ENCODE measurements at regions not wholly inside any gene's neighbourhood (a gene's known extent, or its start where the extent isn't known, plus 50 kb on each side); places are given as distances from the start of the nearest gene placed in this dataset.

DNA sequence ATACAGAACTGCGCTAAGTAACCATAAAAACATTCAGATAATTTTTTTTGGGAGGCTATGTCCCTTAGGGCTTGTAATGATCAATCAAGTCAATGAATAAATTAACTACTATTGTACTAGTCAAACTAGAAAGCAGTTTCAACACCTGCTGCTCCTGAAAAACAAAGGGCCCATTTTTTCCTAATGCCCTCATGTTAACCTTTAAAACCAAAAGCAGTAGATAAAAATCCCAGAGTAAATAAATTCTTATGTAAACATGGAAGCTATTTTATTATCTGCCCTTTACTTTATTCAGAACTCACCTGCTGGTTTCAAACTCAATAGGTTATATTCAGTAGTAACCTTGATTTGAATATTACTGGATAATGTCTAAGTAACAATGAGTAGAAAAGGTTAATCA lies 159.5 kb upstream of the STARD13 start:
- no peak overlapping the region for H3K27ac ChIP-seq
- intact Hi-C loops (cut with DNase I) = no loop called here
- no peaks in the 10 kb centered on the region for H3K36me3 ChIP-seq
- DNase-seq (no peak), ATAC-seq (no peak)
- TF ChIP-seq, protein P1, sequence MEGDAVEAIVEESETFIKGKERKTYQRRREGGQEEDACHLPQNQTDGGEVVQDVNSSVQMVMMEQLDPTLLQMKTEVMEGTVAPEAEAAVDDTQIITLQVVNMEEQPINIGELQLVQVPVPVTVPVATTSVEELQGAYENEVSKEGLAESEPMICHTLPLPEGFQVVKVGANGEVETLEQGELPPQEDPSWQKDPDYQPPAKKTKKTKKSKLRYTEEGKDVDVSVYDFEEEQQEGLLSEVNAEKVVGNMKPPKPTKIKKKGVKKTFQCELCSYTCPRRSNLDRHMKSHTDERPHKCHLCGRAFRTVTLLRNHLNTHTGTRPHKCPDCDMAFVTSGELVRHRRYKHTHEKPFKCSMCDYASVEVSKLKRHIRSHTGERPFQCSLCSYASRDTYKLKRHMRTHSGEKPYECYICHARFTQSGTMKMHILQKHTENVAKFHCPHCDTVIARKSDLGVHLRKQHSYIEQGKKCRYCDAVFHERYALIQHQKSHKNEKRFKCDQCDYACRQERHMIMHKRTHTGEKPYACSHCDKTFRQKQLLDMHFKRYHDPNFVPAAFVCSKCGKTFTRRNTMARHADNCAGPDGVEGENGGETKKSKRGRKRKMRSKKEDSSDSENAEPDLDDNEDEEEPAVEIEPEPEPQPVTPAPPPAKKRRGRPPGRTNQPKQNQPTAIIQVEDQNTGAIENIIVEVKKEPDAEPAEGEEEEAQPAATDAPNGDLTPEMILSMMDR (IDR thresholded peaks at IDR 0.05) = no peak
- no peaks in the 10 kb centered on the region for H3K9me3 ChIP-seq
- H3K4me1 ChIP-seq = no peaks in the 10 kb centered on the region
- H3K4me3 ChIP-seq = no peak overlapping the region
- H3K27me3 ChIP-seq = no peaks in the 10 kb centered on the region

DNA sequence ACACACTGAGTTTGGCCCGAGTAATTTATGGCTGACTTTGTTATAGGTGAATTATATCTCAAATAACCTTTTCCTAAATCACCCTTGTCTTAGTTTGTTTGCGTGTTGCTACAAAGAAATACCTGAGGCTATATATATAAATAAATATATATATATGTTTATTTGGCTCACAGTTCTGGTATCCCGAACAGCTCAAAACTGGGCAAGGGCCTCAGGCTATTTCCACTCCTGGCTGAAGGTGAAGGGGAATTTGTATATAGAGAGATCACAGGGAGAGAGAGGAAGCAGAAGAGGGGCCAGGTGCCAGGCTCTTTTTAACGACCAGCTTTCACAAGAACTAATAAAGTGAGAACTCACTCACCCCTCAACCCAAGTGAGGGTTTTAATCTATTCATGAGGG lies 159.9 kb upstream of the STARD13 start:
- H3K36me3 ChIP-seq = no peaks in the 10 kb centered on the region
- TF ChIP-seq, protein P1 (IDR thresholded peaks at IDR 0.05) = no peak
- no peaks in the 10 kb centered on the region for H3K27me3 ChIP-seq
- DNase-seq (no peak), ATAC-seq (no peak)
- H3K4me1 ChIP-seq = no peaks in the 10 kb centered on the region
- H3K9me3 ChIP-seq = no peaks in the 10 kb centered on the region
- H3K4me3 ChIP-seq = no peak overlapping the region
- intact Hi-C loops (cut with DNase I) = no loop called here
- H3K27ac ChIP-seq = no peak overlapping the region

DNA sequence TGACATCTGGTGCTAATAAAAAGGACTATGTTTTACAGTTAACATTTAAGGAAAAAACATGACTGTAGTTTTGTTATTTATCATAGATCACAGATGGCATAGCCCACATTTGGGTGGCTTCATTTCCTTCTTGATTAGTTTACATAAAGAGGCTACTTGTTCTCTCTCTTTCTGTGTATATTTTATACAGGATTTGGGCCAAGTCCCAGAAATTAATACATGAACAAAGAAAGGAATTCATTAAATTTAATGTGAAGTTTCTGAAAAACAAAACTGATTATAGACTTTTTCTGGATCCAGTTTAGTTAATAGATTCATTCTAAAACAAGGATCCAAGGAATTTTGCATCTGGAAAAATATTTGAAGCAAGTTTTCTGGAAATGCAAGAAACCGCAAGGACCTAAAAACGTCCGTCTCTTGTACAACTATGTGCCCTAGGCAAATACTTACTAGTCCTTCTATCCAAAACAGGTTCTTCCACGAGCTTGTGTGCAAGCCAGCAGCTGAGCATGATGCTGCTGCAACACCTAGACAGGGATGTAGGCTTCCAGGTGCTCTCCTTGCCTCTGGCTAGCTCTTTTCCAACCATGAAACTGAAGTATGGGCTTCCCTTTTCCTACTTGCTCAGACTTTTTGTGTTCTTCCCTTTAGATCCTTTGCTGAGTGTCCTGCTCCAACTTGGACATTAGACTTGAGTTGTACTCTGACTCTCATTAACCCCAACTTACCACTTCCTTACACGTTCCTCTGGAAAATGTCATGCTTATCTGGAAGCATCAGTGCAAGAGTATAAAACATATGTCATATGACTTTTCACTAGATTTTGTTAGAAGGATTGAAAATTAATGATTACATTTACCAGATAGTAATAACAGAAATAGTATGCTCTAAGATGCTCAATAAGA lies 161.5 kb upstream of the STARD13 start:
- Histone ChIP-seq H3K36me3 (no peaks in the 10 kb centered on the region), H3K4me1 (no peaks in the 10 kb centered on the region), H3K4me3 (no peak overlapping the region), H3K9me3 (no peaks in the 10 kb centered on the region), H3K27me3 (no peaks in the 10 kb centered on the region), H3K27ac (no peak overlapping the region)
- TF ChIP-seq, protein P1 (IDR thresholded peaks at IDR 0.05) = no peak
- DNase-seq (no peak), ATAC-seq (peak; percentile 92)
- intact Hi-C loops (cut with DNase I) = no loop called here

DNA sequence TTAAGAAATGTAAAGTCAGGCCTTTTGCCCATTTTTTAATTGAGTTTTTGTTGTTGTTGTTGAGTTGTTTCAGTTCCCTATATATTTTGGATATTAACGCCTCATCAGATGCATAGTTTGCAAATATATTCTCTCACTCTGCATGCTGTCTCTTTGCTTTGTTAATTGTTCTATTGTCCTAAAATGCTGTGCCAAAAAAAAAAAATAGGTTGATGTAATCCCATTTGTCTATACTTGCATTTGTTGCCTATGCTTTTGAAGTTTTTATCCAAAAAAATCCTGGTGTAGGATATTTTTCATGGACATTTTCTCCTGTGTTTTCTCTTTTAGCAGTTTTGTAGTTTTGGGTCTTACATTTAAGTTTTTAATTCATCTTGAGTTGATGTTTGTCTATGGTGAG lies 163.3 kb upstream of the STARD13 start:
- ATAC-seq (no peak), DNase-seq (no peak)
- Histone ChIP-seq H3K4me1 (no peaks in the 10 kb centered on the region), H3K9me3 (no peaks in the 10 kb centered on the region), H3K36me3 (no peaks in the 10 kb centered on the region), H3K27ac (no peak overlapping the region), H3K4me3 (no peak overlapping the region), H3K27me3 (no peaks in the 10 kb centered on the region)
- TF ChIP-seq, protein P1 (IDR thresholded peaks at IDR 0.05) = no peak
- intact Hi-C loops (cut with DNase I) = no loop called here

DNA sequence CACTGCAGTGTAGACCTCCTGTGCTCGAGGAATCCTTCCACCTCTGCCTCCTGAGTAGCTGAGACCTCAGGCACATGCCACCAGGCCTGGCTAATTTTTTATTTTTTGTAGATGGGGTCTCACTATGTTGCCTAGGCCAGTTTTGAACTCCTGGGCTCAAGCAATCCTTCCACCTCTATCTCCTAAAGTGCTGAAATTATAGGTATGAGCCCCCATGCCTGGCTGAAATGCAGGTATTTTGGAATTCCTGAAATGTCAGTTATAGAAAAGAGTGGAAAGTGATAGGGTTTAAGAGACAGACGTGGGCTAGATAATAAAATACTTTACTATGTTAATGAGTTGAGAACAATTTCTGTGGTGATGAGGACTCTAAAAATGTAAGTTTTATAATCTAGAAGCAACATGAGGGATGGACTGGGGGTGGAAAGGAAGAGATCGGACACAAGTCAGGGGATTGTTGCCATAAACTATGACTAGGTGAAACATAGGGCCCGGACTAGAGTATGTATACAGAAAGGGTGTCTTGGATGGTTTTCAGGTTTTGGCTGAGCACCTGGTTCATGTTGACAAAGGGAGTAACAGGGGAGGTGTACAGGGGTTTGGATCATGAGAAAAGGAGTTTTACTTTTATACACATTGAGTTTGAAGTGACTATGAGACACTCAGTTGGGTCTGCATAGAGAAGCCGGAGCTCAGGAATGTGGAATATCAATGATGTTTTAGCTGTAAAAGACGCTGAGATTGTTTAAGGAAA lies 165.6 kb upstream of the STARD13 start:
- intact Hi-C loops (cut with DNase I) = no loop called here
- H3K36me3 ChIP-seq = no peaks in the 10 kb centered on the region
- no peak for ATAC-seq
- DNase-seq = no peak
- no peaks in the 10 kb centered on the region for H3K9me3 ChIP-seq
- no peak overlapping the region for H3K27ac ChIP-seq
- TF ChIP-seq, protein P1 (IDR thresholded peaks at IDR 0.05) = no peak
- H3K27me3 ChIP-seq = no peaks in the 10 kb centered on the region
- H3K4me3 ChIP-seq = no peak overlapping the region
- H3K4me1 ChIP-seq = no peaks in the 10 kb centered on the region

Measured in upper lobe of right lung (tissue), 1 donor.